H1 (cell line): ENCODE measurements at regions not wholly inside any gene's neighbourhood (a gene's known extent, or its start where the extent isn't known, plus 50 kb on each side); places are given as distances from the start of the nearest gene placed in this dataset.

Source experiments
- CTCF ChIA-PET: fragments of 300-600 bp; sonication (Branson Sonifier 250); formaldehyde crosslinking; loops from one replicate; lab custom pipeline; 2021; ENCODE audit not compliant: partially characterized antibody; lab: Charles Lee
- POLR2A ChIA-PET: fragments of 300-600 bp; sonication (Branson Sonifier 250); formaldehyde crosslinking; loops from one replicate; lab custom pipeline; 2021; ENCODE audit warnings: inconsistent platforms; ENCODE audit not compliant: partially characterized antibody; lab: Charles Lee
- DNase-seq, 2 experiments: peaks; one replicate each; pipeline versions ENCODE4 v3.0.0 to v3.0.0-alpha.2; 2010 to 2022; ENCODE audit warnings: low spot score in 2 of 2, low read depth in 1 of 2, mixed read lengths in 1 of 2
- FAIRE-seq: peaks from 2 replicates; lab custom pipeline; 2011; peaks lifted over from hg19 to GRCh38; lab: Jason Lieb, UNC
- H2AFZ ChIP-seq: 2 replicates; pipeline ENCODE4 v1.8.1; 2012; ENCODE audit warnings: low read length, inconsistent platforms
- H2AK5ac ChIP-seq: 2 replicates; pipeline ENCODE4 v1.6.1; 2013; ENCODE audit warnings: low read depth, low read length
- H2BK120ac ChIP-seq: replicated peaks from 2 replicates; pipeline ENCODE3; 2013; ENCODE audit warnings: low read depth, low read length, inconsistent platforms
- H2BK12ac ChIP-seq: 2 replicates; pipeline ENCODE4 v1.6.1; 2013; ENCODE audit warnings: low read depth, low read length
- H2BK15ac ChIP-seq: 2 replicates; pipeline ENCODE4 v1.6.1; 2013; ENCODE audit warnings: low read length
- H2BK20ac ChIP-seq: 2 replicates; pipeline ENCODE4 v1.6.1; 2013; ENCODE audit warnings: low read length
- H2BK5ac ChIP-seq: 2 replicates; pipeline ENCODE4 v1.6.1; 2013; ENCODE audit warnings: low read depth, low read length
- H3K14ac ChIP-seq: 2 replicates; pipeline ENCODE4 v1.6.1; 2013; ENCODE audit warnings: inconsistent platforms; ENCODE audit not compliant: insufficient read length
- H3K18ac ChIP-seq: 2 replicates; pipeline ENCODE4 v1.6.1; 2013; ENCODE audit warnings: low read length; ENCODE audit errors: extremely low read depth
- H3K23ac ChIP-seq: 2 replicates; pipeline ENCODE4 v1.6.1; 2013; ENCODE audit warnings: inconsistent platforms; ENCODE audit not compliant: insufficient read length
- H3K23me2 ChIP-seq: 2 replicates; pipeline ENCODE4 v1.6.1; 2013; ENCODE audit warnings: low read depth, low read length
- H3K27ac ChIP-seq: 2 replicates; pipeline ENCODE4 v1.6.1; 2011; ENCODE audit warnings: low read depth, low read length, inconsistent platforms
- H3K27me3 ChIP-seq, 4 experiments: replicated peaks in 1 of 4; 1 replicate in 1 of 4; 2 replicates in 3 of 4; pipeline versions ENCODE4 v1.6.1 to v1.8.1; 2011 to 2013; ENCODE audit warnings: low read length in 3 of 4, mild to moderate bottlenecking in 3 of 4, inconsistent platforms in 2 of 4, mixed read lengths in 2 of 4, moderate library complexity in 1 of 4; ENCODE audit not compliant: control insufficient read depth in 3 of 4, insufficient read depth in 3 of 4; ENCODE audit errors: extremely low read depth in 1 of 4
- H3K36me3 ChIP-seq, 4 experiments: 2 replicates each; pipeline versions ENCODE4 v1.6.1 to v1.8.1; 2011 to 2013; ENCODE audit warnings: mild to moderate bottlenecking in 4 of 4, low read length in 3 of 4, moderate library complexity in 2 of 4, control low read depth in 1 of 4, inconsistent platforms in 1 of 4; ENCODE audit not compliant: insufficient read depth in 4 of 4, control insufficient read depth in 2 of 4
- H3K4ac ChIP-seq: replicated peaks from 2 replicates; pipeline ENCODE3; 2013; ENCODE audit warnings: low read length, low read depth, mixed read lengths, inconsistent platforms; ENCODE audit not compliant: insufficient read length
- H3K4me1 ChIP-seq, 4 experiments: replicated peaks in 1 of 4; 1 replicate in 1 of 4; 2 replicates in 3 of 4; pipeline versions ENCODE4 v1.6.1 to v1.8.1; 2011 to 2013; ENCODE audit warnings: low read length in 3 of 4, inconsistent platforms in 2 of 4, mixed read lengths in 1 of 4; ENCODE audit not compliant: insufficient read depth in 4 of 4, control insufficient read depth in 3 of 4
- H3K4me2 ChIP-seq, 2 experiments: 2 replicates each; pipeline versions ENCODE4 v1.6.1 to v1.8.1; 2011 to 2013; ENCODE audit warnings: low read depth in 2 of 2, low read length in 2 of 2, control low read depth in 1 of 2, inconsistent platforms in 1 of 2, mild to moderate bottlenecking in 1 of 2; ENCODE audit not compliant: insufficient read depth in 1 of 2
- H3K4me3 ChIP-seq, 4 experiments: fragments of 200-600, 300-600 bp in 1 of 4; sonication (generic), shearing (Covaris generic), sonication (Bioruptor Twin) in 1 of 4; 2 replicates each; pipeline versions ENCODE4 v1.5.1 to v1.8.1; 2011 to 2016; ENCODE audit warnings: low read length in 4 of 4, low read depth in 3 of 4, control low read depth in 2 of 4, inconsistent platforms in 2 of 4, mild to moderate bottlenecking in 2 of 4, mixed read lengths in 1 of 4, moderate library complexity in 1 of 4; ENCODE audit not compliant: insufficient read depth in 2 of 4; ENCODE audit errors: extremely low read depth in 1 of 4
- H3K56ac ChIP-seq: replicated peaks from 2 replicates; pipeline ENCODE3; 2013; ENCODE audit warnings: low read depth, mild to moderate bottlenecking, mixed read lengths, low read length, inconsistent platforms; ENCODE audit not compliant: insufficient read length
- H3K79me1 ChIP-seq: 2 replicates; pipeline ENCODE4 v1.6.1; 2013; ENCODE audit warnings: low read depth, low read length, control low read depth
- H3K79me2 ChIP-seq, 2 experiments: 2 replicates each; pipeline versions ENCODE4 v1.6.1 to v1.8.1; 2012 to 2013; ENCODE audit warnings: low read length in 2 of 2, mild to moderate bottlenecking in 2 of 2, inconsistent platforms in 1 of 2; ENCODE audit not compliant: insufficient read depth in 2 of 2, control insufficient read depth in 1 of 2
- H3K9ac ChIP-seq, 4 experiments: replicated peaks in 1 of 4; 1 replicate in 1 of 4; 2 replicates in 3 of 4; pipeline versions ENCODE4 v1.6.1 to v1.8.1; 2011 to 2013; ENCODE audit warnings: low read depth in 3 of 4, low read length in 3 of 4, control low read depth in 2 of 4, mild to moderate bottlenecking in 2 of 4, moderate library complexity in 2 of 4, inconsistent platforms in 1 of 4; ENCODE audit errors: extremely low read depth in 1 of 4
- H3K9me3 ChIP-seq, 2 experiments: 2 replicates each; pipeline versions ENCODE4 v1.6.1 to v1.8.1; 2012 to 2013; ENCODE audit warnings: mild to moderate bottlenecking in 2 of 2, moderate library complexity in 2 of 2, control low read depth in 1 of 2, inconsistent platforms in 1 of 2, low read depth in 1 of 2, low read length in 1 of 2, mixed read lengths in 1 of 2; ENCODE audit not compliant: insufficient read depth in 2 of 2
- H4K20me1 ChIP-seq, 2 experiments: replicated peaks in 1 of 2; 2 replicates each; pipeline versions ENCODE3 to v1.8.1; 2011 to 2013; ENCODE audit warnings: inconsistent platforms in 2 of 2, low read length in 2 of 2, mild to moderate bottlenecking in 1 of 2; ENCODE audit not compliant: insufficient read depth in 2 of 2, control insufficient read depth in 1 of 2
- H4K5ac ChIP-seq: 2 replicates; pipeline ENCODE4 v1.6.1; 2013; ENCODE audit warnings: low read length, low read depth, mixed read lengths, inconsistent platforms; ENCODE audit not compliant: insufficient read length
- H4K8ac ChIP-seq: 2 replicates; pipeline ENCODE4 v1.8.0; 2013; ENCODE audit warnings: mild to moderate bottlenecking, moderate library complexity, low read length, inconsistent platforms; ENCODE audit not compliant: insufficient read depth; ENCODE audit errors: extremely low read depth
- H4K91ac ChIP-seq: replicated peaks from 2 replicates; pipeline ENCODE3; 2013; ENCODE audit warnings: low read length, mixed read lengths, inconsistent platforms; ENCODE audit not compliant: insufficient read length
- CEBPB ChIP-seq: IDR thresholded peaks from 2 replicates; pipeline ENCODE4 v1.6.1; 2012; ENCODE audit warnings: low read depth, low read length
- CREB1 ChIP-seq: IDR thresholded peaks from 2 replicates; pipeline ENCODE4 v1.6.1; 2012; ENCODE audit warnings: inconsistent platforms
- SP2 ChIP-seq: IDR thresholded peaks from 2 replicates; pipeline ENCODE4 v1.6.1; 2012; ENCODE audit warnings: mild to moderate bottlenecking, low read length, inconsistent platforms
- SRF ChIP-seq: IDR thresholded peaks from 2 replicates; pipeline ENCODE4 v1.6.1; 2011; ENCODE audit warnings: mild to moderate bottlenecking, low read depth, low read length, moderate library complexity
- YY1 ChIP-seq: IDR thresholded peaks from 2 replicates; pipeline ENCODE4 v1.6.1; 2011; ENCODE audit warnings: low read depth, mild to moderate bottlenecking, low read length
- WGBS, 2 experiments: shearing (Covaris generic) in 1 of 2; methylation state at CpG; one replicate each; pipeline versions ENCODE4 v1.1.6 to v1.1.7; 2013 to 2015; ENCODE audit warnings: low lambda C conversion rate in 2 of 2, mixed read lengths in 2 of 2, inconsistent platforms in 1 of 2, low coverage in 1 of 2, missing lambda C conversion rate in 1 of 2; ENCODE audit not compliant: insufficient replicate concordance in 2 of 2, insufficient coverage in 1 of 2, insufficient read length in 1 of 2; ENCODE audit errors: extremely low coverage in 1 of 2, missing lambda C conversion rate in 1 of 2; 5-methylcytosine and 5-hydroxymethylcytosine counted together

DNA sequence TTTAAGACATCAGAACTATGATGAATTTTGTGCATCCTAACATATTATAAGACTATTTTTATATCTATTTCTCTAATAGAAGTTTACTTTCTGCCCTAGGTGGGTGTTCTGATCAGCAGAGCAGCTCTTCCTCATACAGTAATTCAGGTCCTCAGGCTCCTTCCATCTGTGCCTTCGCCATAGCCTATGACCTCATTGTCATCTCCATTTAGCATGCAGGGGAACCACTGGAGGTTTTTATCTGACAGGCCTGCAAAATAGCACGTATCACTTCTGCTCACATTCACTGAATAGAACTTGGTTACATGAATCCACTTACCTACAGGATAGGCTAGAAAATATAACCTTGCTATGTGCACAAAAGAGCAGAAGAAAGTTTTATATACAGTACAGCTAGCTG, 159.4 kb upstream of the CCNH start:
- no peak for FAIRE-seq
- no peak overlapping the region for H3K9ac ChIP-seq
- TF ChIP-seq SRF (no peak), CEBPB (no peak), YY1 (no peak), CREB1 (no peak), SP2 (no peak)
- no peak overlapping the region for H3K18ac ChIP-seq
- no peak overlapping the region for H2BK12ac ChIP-seq
- no peaks in the 10 kb centered on the region for H3K79me1 ChIP-seq
- H3K9me3 ChIP-seq = no peaks in the 10 kb centered on the region
- no peaks in the 10 kb centered on the region for H3K27me3 ChIP-seq
- H2AFZ ChIP-seq = no peak overlapping the region
- no peak overlapping the region for H3K4me2 ChIP-seq
- H3K4me3 ChIP-seq = no peak overlapping the region
- H3K79me2 ChIP-seq = no peaks in the 10 kb centered on the region
- H4K91ac ChIP-seq = no peak overlapping the region
- H4K20me1 ChIP-seq = no peaks in the 10 kb centered on the region
- no peak overlapping the region for H3K23ac ChIP-seq
- no peak for DNase-seq
- H4K5ac ChIP-seq = no peak overlapping the region
- no peak overlapping the region for H2BK120ac ChIP-seq
- H4K8ac ChIP-seq = no peak overlapping the region
- no peaks in the 10 kb centered on the region for H3K36me3 ChIP-seq
- no peak overlapping the region for H2AK5ac ChIP-seq
- H3K23me2 ChIP-seq = no peaks in the 10 kb centered on the region
- peaks cover 0 to 2% (median 0%) of the 10 kb centered on the region in 4 experiments; a peak in 1 of 7 replicates for H3K4me1 ChIP-seq
- ChIA-PET CTCF (no interaction called here), POLR2A (no interaction called here)
- H3K27ac ChIP-seq = no peak overlapping the region
- no peak overlapping the region for H2BK20ac ChIP-seq
- WGBS, 2 experiments = 95% methylated on average over 2 of the region's 2 CpGs; no CpG with 5 or more reads in 1 of the 2 experiments
- H3K14ac ChIP-seq = no peak overlapping the region
- no peak overlapping the region for H2BK5ac ChIP-seq
- no peak overlapping the region for H3K56ac ChIP-seq
- H3K4ac ChIP-seq = no peak overlapping the region
- H2BK15ac ChIP-seq = no peak overlapping the region
